PC-3 (cell line): ENCODE measurements at regions not wholly inside any gene's neighbourhood (a gene's known extent, or its start where the extent isn't known, plus 50 kb on each side); places are given as distances from the start of the nearest gene placed in this dataset.

ENCODE experiments used
- ATAC-seq: fragments of 200-7000 bp; cut with Tn5 transposase; 2 replicates; pipeline ENCODE4 v1.9.1; 2020; ENCODE audit warnings: mild to moderate bottlenecking, moderate library complexity
- BruUV-seq: library from RNA; stranded (reverse); fragments of 400-500 nt; replicated peaks from 2 replicates; lab custom pipeline; 2021; lab: Mats Ljungman, UMichigan
- CTCF ChIA-PET: fragments of 300-600 bp; sonication (Branson Sonifier 250); formaldehyde crosslinking; loops from one replicate; lab custom pipeline; 2022; ENCODE audit warnings: antibody characterized with exemption; lab: Charles Lee
- POLR2A ChIA-PET: fragments of 300-600 bp; sonication (Branson Sonifier 250); formaldehyde crosslinking; loops from one replicate; lab custom pipeline; 2022; ENCODE audit warnings: antibody characterized with exemption; ENCODE audit not compliant: unreplicated experiment; lab: Charles Lee
- DNase-seq: peaks from one replicate; pipeline ENCODE4 v3.0.0-alpha.2; 2015
- H2AFZ ChIP-seq: fragments of 300-600 bp; sonication (generic); 2 replicates; pipeline ENCODE4 v1.6.0; 2016; ENCODE audit warnings: antibody characterized with exemption, low read length
- H3F3A ChIP-seq: fragments of 300-600 bp; sonication (generic); one replicate; pipeline ENCODE4 v1.6.0; 2017; ENCODE audit warnings: antibody characterized with exemption, low read length, control low read depth, mild to moderate bottlenecking; ENCODE audit not compliant: unreplicated experiment
- H3K27ac ChIP-seq: fragments of 300-600 bp; sonication (generic); 2 replicates; pipeline ENCODE4 v1.5.1; 2016; ENCODE audit warnings: mild to moderate bottlenecking, low read length
- H3K27me3 ChIP-seq: fragments of 300-600 bp; sonication (generic); 2 replicates; pipeline ENCODE4 v1.6.1; 2016; ENCODE audit warnings: low read length, mixed read lengths
- H3K36me3 ChIP-seq: fragments of 300-600 bp; sonication (generic); 2 replicates; pipeline ENCODE4 v1.6.1; 2016; ENCODE audit warnings: low read depth, mixed run types, low read length, mixed read lengths
- H3K4me1 ChIP-seq: fragments of 300-600 bp; sonication (generic); 2 replicates; pipeline ENCODE4 v1.5.1; 2016; ENCODE audit warnings: low read length; ENCODE audit not compliant: insufficient read depth
- H3K4me2 ChIP-seq: fragments of 300-600 bp; sonication (generic); 2 replicates; pipeline ENCODE4 v1.6.0; 2016; ENCODE audit warnings: low read length
- H3K4me3 ChIP-seq: fragments of 300-600 bp; sonication (generic); 2 replicates; pipeline ENCODE4 v1.5.1; 2016; ENCODE audit warnings: mild to moderate bottlenecking, low read length, mixed read lengths
- H3K79me2 ChIP-seq: fragments of 300-600 bp; sonication (generic); 2 replicates; pipeline ENCODE4 v1.6.1; 2017; ENCODE audit warnings: low read length, mixed read lengths
- H3K9ac ChIP-seq: fragments of 300-600 bp; sonication (generic); 2 replicates; pipeline ENCODE4 v1.6.0; 2016; ENCODE audit warnings: mild to moderate bottlenecking, low read length
- H3K9me2 ChIP-seq: fragments of 300-600 bp; sonication (generic); replicated peaks from 2 replicates; pipeline ENCODE4 v1.6.1; 2016; ENCODE audit warnings: mixed run types, low read length, mixed read lengths
- H3K9me3 ChIP-seq: fragments of 300-600 bp; sonication (generic); 2 replicates; pipeline ENCODE4 v1.6.1; 2016; ENCODE audit warnings: low read length, mixed read lengths
- H4K20me1 ChIP-seq: fragments of 300-600 bp; sonication (generic); 2 replicates; pipeline ENCODE4 v1.6.1; 2016; ENCODE audit warnings: low read length, mixed read lengths
- CTCF ChIP-seq: fragments of 300-600 bp; sonication (generic); conservative IDR thresholded peaks from 2 replicates; pipeline ENCODE4 v1.5.1; 2017; ENCODE audit warnings: antibody characterized with exemption, low read depth, mild to moderate bottlenecking, low read length
- EZH2 ChIP-seq: fragments of 300-600 bp; sonication (generic); IDR thresholded peaks from one replicate; pipeline ENCODE4 v1.6.1; 2017; ENCODE audit warnings: antibody characterized with exemption, mild to moderate bottlenecking, low read length; ENCODE audit not compliant: unreplicated experiment
- EZH2phosphoT487 ChIP-seq: fragments of 300-600 bp; sonication (generic); IDR thresholded peaks from 2 replicates; pipeline ENCODE4 v1.6.1; 2018; ENCODE audit warnings: mild to moderate bottlenecking, antibody characterized with exemption, low read length, borderline replicate concordance
- intact Hi-C: fragments of 100-400 bp; cut with micrococcal nuclease; formaldehyde crosslinking; loops from 2 replicates; pipeline ENCODE4 v1.9.0; 2023

- ATAC-seq (no peak), DNase-seq (no peak)
- H2AFZ ChIP-seq: no peak overlapping the region
- intact Hi-C loops: no loop called here
- H3K4me1 ChIP-seq: no peaks in the 10 kb centered on the region
- H3K4me2 ChIP-seq: no peak overlapping the region
- no peaks in the 10 kb centered on the region for H3F3A ChIP-seq
- H3K36me3 ChIP-seq: no peaks in the 10 kb centered on the region
- ChIA-PET CTCF (no interaction called here), POLR2A (no interaction called here)
- H3K9me2 ChIP-seq: no peaks in the 10 kb centered on the region
- no peak overlapping the region for H3K9ac ChIP-seq
- H3K4me3 ChIP-seq: no peak overlapping the region
- H4K20me1 ChIP-seq: no peaks in the 10 kb centered on the region
- H3K9me3 ChIP-seq: no peaks in the 10 kb centered on the region
- peaks cover 4% of the 10 kb centered on the region; the same call in 1 of the 2 replicates for H3K27me3 ChIP-seq
- no peak overlapping the region for H3K27ac ChIP-seq
- TF ChIP-seq EZH2phosphoT487: no peak
- no peak for TF ChIP-seq CTCF
- no peak for TF ChIP-seq EZH2
- H3K79me2 ChIP-seq: no peaks in the 10 kb centered on the region
- BruUV-seq: no TSS peak
Observed at GRCh38 chr1:102185260-102185659, 188.5 kb upstream of the OLFM3 start.

- ATAC-seq: no peak
- H2AFZ ChIP-seq: no peak overlapping the region
- intact Hi-C loops: no loop called here
Observed at GRCh38 chr1:102184477-102184876, 187.8 kb upstream of the OLFM3 start.

More at GRCh38 chr1:102184477-102184876, 187.8 kb upstream of the OLFM3 start:
- TF ChIP-seq EZH2phosphoT487: no peak
- TF ChIP-seq EZH2: no peak
- no peak for TF ChIP-seq CTCF
- Histone ChIP-seq H3K27ac (no peak overlapping the region), H3K9ac (no peak overlapping the region), H3K4me3 (no peak overlapping the region), H3K27me3 (peaks cover 4% of the 10 kb centered on the region; the same call in 1 of the 2 replicates), H3K9me3 (no peaks in the 10 kb centered on the region), H3K79me2 (no peaks in the 10 kb centered on the region), H3K4me1 (no peaks in the 10 kb centered on the region), H3K9me2 (no peaks in the 10 kb centered on the region), H4K20me1 (no peaks in the 10 kb centered on the region), H3K4me2 (no peak overlapping the region), H3F3A (no peaks in the 10 kb centered on the region), H3K36me3 (no peaks in the 10 kb centered on the region)
- BruUV-seq: no TSS peak
- DNase-seq: no peak
- ChIA-PET CTCF (no interaction called here), POLR2A (no interaction called here)
